ENCODE measurements at regions not wholly inside any gene's neighbourhood (a gene's known extent, or its start where the extent isn't known, plus 50 kb on each side); places are given as distances from the start of the nearest gene placed in this dataset.
"Not testable (repeated sequence)": the region's sequence is repeated elsewhere in the genome, so short reads cannot be mapped to it uniquely, and the experiment has no call there.

DNA sequence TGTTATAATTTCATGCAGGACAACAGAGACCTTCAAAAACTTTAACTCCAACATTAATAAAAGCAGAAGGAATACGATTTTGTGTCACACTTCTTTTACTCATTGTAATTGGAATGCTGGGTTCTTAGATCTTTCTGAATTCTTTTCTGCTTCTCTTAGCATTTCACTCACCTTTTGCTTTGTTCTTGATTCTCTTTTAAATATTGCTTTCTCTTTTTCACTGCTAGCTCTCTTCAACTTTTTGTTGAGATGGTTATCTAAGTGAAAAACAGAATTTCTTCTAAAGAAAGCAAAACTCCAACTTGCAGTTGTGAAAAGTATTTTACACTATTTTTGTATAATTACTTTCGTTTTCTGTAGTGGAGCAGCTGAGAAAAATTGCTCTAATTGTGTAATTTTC is 212.6 kb upstream of the KIF2A start:
- Mint-ChIP-seq H3K4me3 (ENCODE audit: low read depth) (no peak overlapping the region), H3K36me3 (ENCODE audit: insufficient read depth) (no peaks in the 10 kb centered on the region), H3K4me1 (ENCODE audit: low read depth) (peaks cover 3% of the 10 kb centered on the region), H3K27me3 (no peaks in the 10 kb centered on the region), H3K27ac (no peak overlapping the region), H3K9me3 (ENCODE audit: low read depth) (no peaks in the 10 kb centered on the region)
- no peak for DNase-seq (ENCODE audit: low spot score, unreplicated experiment)
- TF ChIP-seq, protein P1, sequence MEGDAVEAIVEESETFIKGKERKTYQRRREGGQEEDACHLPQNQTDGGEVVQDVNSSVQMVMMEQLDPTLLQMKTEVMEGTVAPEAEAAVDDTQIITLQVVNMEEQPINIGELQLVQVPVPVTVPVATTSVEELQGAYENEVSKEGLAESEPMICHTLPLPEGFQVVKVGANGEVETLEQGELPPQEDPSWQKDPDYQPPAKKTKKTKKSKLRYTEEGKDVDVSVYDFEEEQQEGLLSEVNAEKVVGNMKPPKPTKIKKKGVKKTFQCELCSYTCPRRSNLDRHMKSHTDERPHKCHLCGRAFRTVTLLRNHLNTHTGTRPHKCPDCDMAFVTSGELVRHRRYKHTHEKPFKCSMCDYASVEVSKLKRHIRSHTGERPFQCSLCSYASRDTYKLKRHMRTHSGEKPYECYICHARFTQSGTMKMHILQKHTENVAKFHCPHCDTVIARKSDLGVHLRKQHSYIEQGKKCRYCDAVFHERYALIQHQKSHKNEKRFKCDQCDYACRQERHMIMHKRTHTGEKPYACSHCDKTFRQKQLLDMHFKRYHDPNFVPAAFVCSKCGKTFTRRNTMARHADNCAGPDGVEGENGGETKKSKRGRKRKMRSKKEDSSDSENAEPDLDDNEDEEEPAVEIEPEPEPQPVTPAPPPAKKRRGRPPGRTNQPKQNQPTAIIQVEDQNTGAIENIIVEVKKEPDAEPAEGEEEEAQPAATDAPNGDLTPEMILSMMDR (IDR thresholded peaks at IDR 0.05; ENCODE audit: unreplicated experiment) = no peak

DNA sequence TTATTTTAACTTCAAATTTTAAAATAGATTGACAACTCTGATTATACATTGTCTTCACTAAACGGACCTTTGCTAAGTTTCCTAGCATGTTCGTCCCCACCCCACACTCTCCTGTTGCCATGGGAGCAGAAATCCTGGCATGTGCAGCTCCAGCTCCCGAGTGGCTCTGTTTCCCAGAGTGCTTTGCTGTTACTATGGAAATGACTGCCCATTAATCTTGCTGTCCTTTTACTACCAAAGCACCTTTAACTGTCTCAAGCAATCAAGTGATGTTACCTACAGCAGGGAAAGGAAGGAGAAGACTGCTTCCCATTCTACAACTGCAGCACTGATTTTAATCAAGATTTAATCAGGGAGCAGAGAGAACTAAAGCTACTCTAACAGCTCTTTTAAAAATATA is 212.0 kb upstream of the KIF2A start:
- Mint-ChIP-seq H3K4me3 (ENCODE audit: low read depth) (no peak overlapping the region), H3K4me1 (ENCODE audit: low read depth) (peaks cover 3% of the 10 kb centered on the region), H3K27me3 (no peaks in the 10 kb centered on the region), H3K36me3 (ENCODE audit: insufficient read depth) (no peaks in the 10 kb centered on the region), H3K27ac (no peak overlapping the region), H3K9me3 (ENCODE audit: low read depth) (no peaks in the 10 kb centered on the region)
- TF ChIP-seq, protein P1 (IDR thresholded peaks at IDR 0.05; ENCODE audit: unreplicated experiment) = no peak
- DNase-seq (ENCODE audit: low spot score, unreplicated experiment) = no peak

DNA sequence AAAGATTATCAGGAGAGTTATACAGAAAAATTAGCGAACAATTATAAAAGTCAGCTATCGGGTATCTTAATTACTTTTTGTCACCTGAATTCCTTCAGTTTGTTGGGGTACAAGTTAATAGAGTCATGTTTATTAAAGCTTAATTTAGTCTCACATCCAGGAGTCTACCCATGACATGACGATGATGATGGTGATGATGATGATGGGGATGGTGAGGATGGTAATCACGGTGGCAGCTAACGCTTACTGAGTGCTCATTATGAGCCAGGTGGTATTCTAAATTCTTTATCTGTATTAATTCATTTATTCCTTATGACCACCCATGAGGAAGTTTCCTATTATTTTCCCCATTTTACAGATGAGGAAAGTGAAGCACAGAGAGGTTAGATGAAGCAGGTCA is 208.6 kb upstream of the KIF2A start:
- Mint-ChIP-seq H3K4me3 (ENCODE audit: low read depth) (no peak overlapping the region), H3K27me3 (no peaks in the 10 kb centered on the region), H3K27ac (no peak overlapping the region), H3K9me3 (ENCODE audit: low read depth) (no peaks in the 10 kb centered on the region), H3K36me3 (ENCODE audit: insufficient read depth) (no peaks in the 10 kb centered on the region), H3K4me1 (ENCODE audit: low read depth) (peaks cover 3% of the 10 kb centered on the region)
- DNase-seq (ENCODE audit: low spot score, unreplicated experiment) = no peak
- TF ChIP-seq, protein P1 (IDR thresholded peaks at IDR 0.05; ENCODE audit: unreplicated experiment) = no peak

DNA sequence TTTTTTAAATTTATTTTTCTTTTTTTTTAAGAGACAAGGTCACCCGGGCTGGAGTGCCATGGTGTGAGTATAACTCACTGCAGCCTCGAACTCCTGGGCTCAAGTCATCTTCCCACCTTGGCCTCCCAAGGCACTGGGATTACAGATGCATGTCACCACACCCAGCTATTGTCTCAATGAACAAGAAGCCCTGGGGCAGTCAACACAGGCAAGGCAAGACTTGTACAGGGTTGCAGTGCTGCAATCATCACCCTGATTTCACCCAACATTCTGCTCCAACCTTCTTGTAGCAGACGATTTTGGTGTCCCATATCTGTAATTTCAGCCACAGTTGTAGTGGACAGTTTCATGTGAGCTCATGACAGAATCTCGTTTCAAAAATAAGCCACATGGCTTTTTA is 205.8 kb upstream of the KIF2A start:
- H3K9me3 Mint-ChIP-seq (ENCODE audit: low read depth) = peaks cover 7% of the 10 kb centered on the region
- no peak overlapping the region for H3K4me3 Mint-ChIP-seq (ENCODE audit: low read depth)
- no peaks in the 10 kb centered on the region for H3K36me3 Mint-ChIP-seq (ENCODE audit: insufficient read depth)
- no peak for DNase-seq (ENCODE audit: low spot score, unreplicated experiment)
- TF ChIP-seq, protein P1 (IDR thresholded peaks at IDR 0.05; ENCODE audit: unreplicated experiment) = no peak
- no peaks in the 10 kb centered on the region for H3K27me3 Mint-ChIP-seq
- H3K27ac Mint-ChIP-seq = no peak overlapping the region
- H3K4me1 Mint-ChIP-seq (ENCODE audit: low read depth) = no peaks in the 10 kb centered on the region

DNA sequence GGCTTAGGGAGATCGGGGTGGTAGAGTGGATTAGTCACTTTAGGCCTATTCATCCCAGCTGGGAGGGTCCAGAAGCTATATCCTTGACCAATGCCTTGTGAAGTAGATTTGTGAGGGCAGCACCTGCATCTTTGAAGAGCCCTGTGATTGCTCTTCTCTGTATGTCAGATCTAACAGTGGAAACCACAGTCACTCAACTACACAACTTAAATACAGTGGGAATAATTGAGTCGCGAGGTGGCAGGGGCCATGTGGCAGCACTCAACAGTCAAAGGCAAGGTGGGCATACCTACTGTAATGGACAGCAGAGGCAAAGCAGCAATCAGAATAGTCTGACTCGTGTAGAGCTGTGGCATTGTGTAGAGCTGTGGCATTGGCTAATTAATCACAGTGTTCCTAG is 202.1 kb upstream of the KIF2A start:
- H3K4me3 Mint-ChIP-seq (ENCODE audit: low read depth); H3K4me1 Mint-ChIP-seq (ENCODE audit: low read depth); H3K27me3 Mint-ChIP-seq; DNase-seq (ENCODE audit: low spot score, unreplicated experiment); H3K27ac Mint-ChIP-seq; H3K9me3 Mint-ChIP-seq (ENCODE audit: low read depth); H3K36me3 Mint-ChIP-seq (ENCODE audit: insufficient read depth): not testable (repeated sequence)

DNA sequence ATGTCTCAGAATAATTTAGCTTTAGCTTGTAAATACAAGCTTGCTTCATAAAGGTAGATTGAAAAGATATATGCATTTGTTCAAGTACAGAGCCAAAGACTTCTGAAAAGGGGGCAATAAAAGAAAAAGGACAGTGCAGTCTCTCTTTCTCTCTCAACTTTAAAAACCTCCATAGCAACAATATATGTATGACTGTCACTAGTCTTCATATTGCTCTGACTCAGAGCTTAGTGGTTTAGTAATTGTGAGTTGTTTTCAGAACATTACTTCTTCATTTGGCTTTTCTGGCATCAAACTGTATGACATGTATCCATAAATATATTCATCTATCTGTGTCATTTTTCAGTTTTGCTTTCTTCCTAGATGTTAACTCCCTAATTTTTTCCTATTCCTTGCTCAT is 194.6 kb upstream of the KIF2A start:
- DNase-seq (ENCODE audit: low spot score, unreplicated experiment) = no peak
- H3K9me3 Mint-ChIP-seq (ENCODE audit: low read depth) = no peaks in the 10 kb centered on the region
- H3K4me3 Mint-ChIP-seq (ENCODE audit: low read depth) = no peak overlapping the region
- TF ChIP-seq, protein P1 (IDR thresholded peaks at IDR 0.05; ENCODE audit: unreplicated experiment) = no peak
- no peaks in the 10 kb centered on the region for H3K4me1 Mint-ChIP-seq (ENCODE audit: low read depth)
- H3K27ac Mint-ChIP-seq = no peak overlapping the region
- H3K27me3 Mint-ChIP-seq = no peaks in the 10 kb centered on the region
- H3K36me3 Mint-ChIP-seq (ENCODE audit: insufficient read depth) = no peaks in the 10 kb centered on the region
